ENCODE measurements at regions not wholly inside any gene's neighbourhood (a gene's known extent, or its start where the extent isn't known, plus 50 kb on each side); places are given as distances from the start of the nearest gene placed in this dataset.
"Not testable (repeated sequence)": the region's sequence is repeated elsewhere in the genome, so short reads cannot be mapped to it uniquely, and the experiment has no call there.

GRCh38 chr1:109838838-109839240 lies 71.8 kb upstream of the CSF1 start:
- DNase-seq (ENCODE audit: low read depth) (peak; percentile 67), FAIRE-seq (no peak)
- no peaks in the 10 kb centered on the region for H3K27me3 ChIP-seq (ENCODE audit: control insufficient read depth, insufficient read depth, low read length)
- no peaks in the 10 kb centered on the region for H3K36me3 ChIP-seq (ENCODE audit: control insufficient read depth, insufficient read depth, low read length)
- no peak overlapping the region for H3K4me3 ChIP-seq (ENCODE audit: low read depth, low read length)
- no peak for TF ChIP-seq CTCF (IDR thresholded peaks at IDR 0.05; ENCODE audit: insufficient read depth, low read length, severe bottlenecking)

- no peak for DNase-seq (ENCODE audit: low read depth)
- no peak for FAIRE-seq
Observed at GRCh38 chr1:109837852-109838570, 72.6 kb upstream of the CSF1 start.

GRCh38 chr1:109835645-109836044 lies 71.9 kb upstream of the EPS8L3 start:
- H3K36me3 ChIP-seq (ENCODE audit: control insufficient read depth, insufficient read depth, low read length); DNase-seq (ENCODE audit: low read depth); H3K27me3 ChIP-seq (ENCODE audit: control insufficient read depth, insufficient read depth, low read length); H3K4me3 ChIP-seq (ENCODE audit: low read depth, low read length); FAIRE-seq: not testable (repeated sequence)

More at GRCh38 chr1:109837852-109838570, 72.6 kb upstream of the CSF1 start:
- H3K27me3 ChIP-seq (ENCODE audit: control insufficient read depth, insufficient read depth, low read length): no peaks in the 10 kb centered on the region
- no peak for TF ChIP-seq CTCF (IDR thresholded peaks at IDR 0.05; ENCODE audit: insufficient read depth, low read length, severe bottlenecking)
- H3K36me3 ChIP-seq (ENCODE audit: control insufficient read depth, insufficient read depth, low read length): no peaks in the 10 kb centered on the region
- H3K4me3 ChIP-seq (ENCODE audit: low read depth, low read length): no peak overlapping the region

- no peak for DNase-seq (ENCODE audit: low read depth)
- Histone ChIP-seq H3K27me3 (ENCODE audit: control insufficient read depth, insufficient read depth, low read length) (no peaks in the 10 kb centered on the region), H3K4me3 (ENCODE audit: low read depth, low read length) (no peak overlapping the region), H3K36me3 (ENCODE audit: control insufficient read depth, insufficient read depth, low read length) (no peaks in the 10 kb centered on the region)
- FAIRE-seq: no peak
- TF ChIP-seq CTCF (IDR thresholded peaks at IDR 0.05; ENCODE audit: insufficient read depth, low read length, severe bottlenecking): no peak
Observed at GRCh38 chr1:109834951-109835350, 71.2 kb upstream of the EPS8L3 start.

- no peak overlapping the region for H3K4me3 ChIP-seq (ENCODE audit: low read depth, low read length)
- DNase-seq (ENCODE audit: low read depth) (no peak), FAIRE-seq (no peak)
- TF ChIP-seq CTCF (IDR thresholded peaks at IDR 0.05; ENCODE audit: insufficient read depth, low read length, severe bottlenecking): no peak
- H3K27me3 ChIP-seq (ENCODE audit: control insufficient read depth, insufficient read depth, low read length): no peaks in the 10 kb centered on the region
- no peaks in the 10 kb centered on the region for H3K36me3 ChIP-seq (ENCODE audit: control insufficient read depth, insufficient read depth, low read length)
Observed at GRCh38 chr1:109832945-109833344, 69.2 kb upstream of the EPS8L3 start.

GRCh38 chr1:109828756-109829505 lies 65.2 kb upstream of the EPS8L3 start:
- H3K36me3 ChIP-seq (ENCODE audit: control insufficient read depth, insufficient read depth, low read length): no peaks in the 10 kb centered on the region
- peak; percentile 47 for DNase-seq (ENCODE audit: low read depth)
- no peak overlapping the region for H3K4me3 ChIP-seq (ENCODE audit: low read depth, low read length)
- no peak for TF ChIP-seq CTCF (IDR thresholded peaks at IDR 0.05; ENCODE audit: insufficient read depth, low read length, severe bottlenecking)
- H3K27me3 ChIP-seq (ENCODE audit: control insufficient read depth, insufficient read depth, low read length): no peaks in the 10 kb centered on the region
- no peak for FAIRE-seq
